ENCODE measurements at regions not wholly inside any gene's neighbourhood (a gene's known extent, or its start where the extent isn't known, plus 50 kb on each side); places are given as distances from the start of the nearest gene placed in this dataset.
"Not testable (repeated sequence)": the region's sequence is repeated elsewhere in the genome, so short reads cannot be mapped to it uniquely, and the experiment has no call there.

GRCh38 chr16:29221281-29221955, 185.1 kb downstream of the NPIPB11 start:
- H3K4me1 ChIP-seq (ENCODE audit: insufficient read depth, low read length, poor library complexity, severe bottlenecking); POLR2A ChIA-PET; H4K20me1 ChIP-seq (ENCODE audit: insufficient read depth, low read length); H3K9me2 ChIP-seq (ENCODE audit: insufficient read depth, low read length); intact Hi-C loops (cut with micrococcal nuclease; ENCODE audit: unreplicated experiment); H3K9me3 ChIP-seq (ENCODE audit: low read length); BruUV-seq (replicated peaks); CTCF ChIA-PET (ENCODE audit: unreplicated experiment); H3K27ac ChIP-seq (ENCODE audit: low read depth, low read length, poor library complexity, severe bottlenecking); H2AFZ ChIP-seq (ENCODE audit: low read length); H3K4me2 ChIP-seq (ENCODE audit: low read length); H3K36me3 ChIP-seq (ENCODE audit: insufficient read depth, low read length); H3K4me3 ChIP-seq (ENCODE audit: low read depth, low read length, poor library complexity, severe bottlenecking); H3K79me2 ChIP-seq (ENCODE audit: insufficient read depth, low read depth, low read length); DNase-seq (ENCODE audit: low spot score): not testable (repeated sequence)

- CTCF ChIA-PET (ENCODE audit: unreplicated experiment); H3K9me2 ChIP-seq (ENCODE audit: insufficient read depth, low read length); H3K36me3 ChIP-seq (ENCODE audit: insufficient read depth, low read length); H2AFZ ChIP-seq (ENCODE audit: low read length); H3K27ac ChIP-seq (ENCODE audit: low read depth, low read length, poor library complexity, severe bottlenecking); H3K4me3 ChIP-seq (ENCODE audit: low read depth, low read length, poor library complexity, severe bottlenecking); H3K79me2 ChIP-seq (ENCODE audit: insufficient read depth, low read depth, low read length); H3K4me2 ChIP-seq (ENCODE audit: low read length); H3K4me1 ChIP-seq (ENCODE audit: insufficient read depth, low read length, poor library complexity, severe bottlenecking); POLR2A ChIA-PET; H4K20me1 ChIP-seq (ENCODE audit: insufficient read depth, low read length); H3K9me3 ChIP-seq (ENCODE audit: low read length); BruUV-seq (replicated peaks); DNase-seq (ENCODE audit: low spot score); intact Hi-C loops (cut with micrococcal nuclease; ENCODE audit: unreplicated experiment): not testable (repeated sequence)
Measured at GRCh38 chr16:29220647-29221191, 185.8 kb downstream of the NPIPB11 start.

- H4K20me1 ChIP-seq (ENCODE audit: insufficient read depth, low read length); H3K4me1 ChIP-seq (ENCODE audit: insufficient read depth, low read length, poor library complexity, severe bottlenecking); H3K27ac ChIP-seq (ENCODE audit: low read depth, low read length, poor library complexity, severe bottlenecking); H3K4me2 ChIP-seq (ENCODE audit: low read length); H3K9me3 ChIP-seq (ENCODE audit: low read length); BruUV-seq (replicated peaks); H3K9me2 ChIP-seq (ENCODE audit: insufficient read depth, low read length); DNase-seq (ENCODE audit: low spot score); H3K36me3 ChIP-seq (ENCODE audit: insufficient read depth, low read length); H3K79me2 ChIP-seq (ENCODE audit: insufficient read depth, low read depth, low read length); POLR2A ChIA-PET; H2AFZ ChIP-seq (ENCODE audit: low read length); intact Hi-C loops (cut with micrococcal nuclease; ENCODE audit: unreplicated experiment); CTCF ChIA-PET (ENCODE audit: unreplicated experiment); H3K4me3 ChIP-seq (ENCODE audit: low read depth, low read length, poor library complexity, severe bottlenecking): not testable (repeated sequence)
Measured at GRCh38 chr16:29219966-29220646, 186.4 kb downstream of the NPIPB11 start.

GRCh38 chr16:29219562-29219961, 186.9 kb downstream of the NPIPB11 start:
- CTCF ChIA-PET (ENCODE audit: unreplicated experiment); H3K4me1 ChIP-seq (ENCODE audit: insufficient read depth, low read length, poor library complexity, severe bottlenecking); H3K27ac ChIP-seq (ENCODE audit: low read depth, low read length, poor library complexity, severe bottlenecking); H4K20me1 ChIP-seq (ENCODE audit: insufficient read depth, low read length); BruUV-seq (replicated peaks); H3K36me3 ChIP-seq (ENCODE audit: insufficient read depth, low read length); H3K9me2 ChIP-seq (ENCODE audit: insufficient read depth, low read length); H2AFZ ChIP-seq (ENCODE audit: low read length); H3K9me3 ChIP-seq (ENCODE audit: low read length); intact Hi-C loops (cut with micrococcal nuclease; ENCODE audit: unreplicated experiment); POLR2A ChIA-PET; H3K79me2 ChIP-seq (ENCODE audit: insufficient read depth, low read depth, low read length); DNase-seq (ENCODE audit: low spot score); H3K4me3 ChIP-seq (ENCODE audit: low read depth, low read length, poor library complexity, severe bottlenecking); H3K4me2 ChIP-seq (ENCODE audit: low read length): not testable (repeated sequence)

- H3K4me3 ChIP-seq (ENCODE audit: low read depth, low read length, poor library complexity, severe bottlenecking); H3K36me3 ChIP-seq (ENCODE audit: insufficient read depth, low read length); H3K79me2 ChIP-seq (ENCODE audit: insufficient read depth, low read depth, low read length); H3K9me2 ChIP-seq (ENCODE audit: insufficient read depth, low read length); H4K20me1 ChIP-seq (ENCODE audit: insufficient read depth, low read length); BruUV-seq (replicated peaks); CTCF ChIA-PET (ENCODE audit: unreplicated experiment); POLR2A ChIA-PET; H3K27ac ChIP-seq (ENCODE audit: low read depth, low read length, poor library complexity, severe bottlenecking); intact Hi-C loops (cut with micrococcal nuclease; ENCODE audit: unreplicated experiment); DNase-seq (ENCODE audit: low spot score); H3K4me2 ChIP-seq (ENCODE audit: low read length); H2AFZ ChIP-seq (ENCODE audit: low read length); H3K4me1 ChIP-seq (ENCODE audit: insufficient read depth, low read length, poor library complexity, severe bottlenecking); H3K9me3 ChIP-seq (ENCODE audit: low read length): not testable (repeated sequence)
Measured at GRCh38 chr16:29218649-29219048, 187.9 kb downstream of the NPIPB11 start.

GRCh38 chr16:29218171-29218570, 188.3 kb downstream of the NPIPB11 start:
- H3K9me3 ChIP-seq (ENCODE audit: low read length); POLR2A ChIA-PET; H3K4me3 ChIP-seq (ENCODE audit: low read depth, low read length, poor library complexity, severe bottlenecking); H2AFZ ChIP-seq (ENCODE audit: low read length); H3K79me2 ChIP-seq (ENCODE audit: insufficient read depth, low read depth, low read length); H3K9me2 ChIP-seq (ENCODE audit: insufficient read depth, low read length); intact Hi-C loops (cut with micrococcal nuclease; ENCODE audit: unreplicated experiment); H4K20me1 ChIP-seq (ENCODE audit: insufficient read depth, low read length); DNase-seq (ENCODE audit: low spot score); H3K4me1 ChIP-seq (ENCODE audit: insufficient read depth, low read length, poor library complexity, severe bottlenecking); CTCF ChIA-PET (ENCODE audit: unreplicated experiment); H3K4me2 ChIP-seq (ENCODE audit: low read length); H3K36me3 ChIP-seq (ENCODE audit: insufficient read depth, low read length); BruUV-seq (replicated peaks); H3K27ac ChIP-seq (ENCODE audit: low read depth, low read length, poor library complexity, severe bottlenecking): not testable (repeated sequence)
